Progenitor cell of endocrine pancreas (in vitro differentiated cells): ENCODE measurements at regions not wholly inside any gene's neighbourhood (a gene's known extent, or its start where the extent isn't known, plus 50 kb on each side); places are given as distances from the start of the nearest gene placed in this dataset.

Source experiments
- DNase-seq: peaks from one replicate; pipeline ENCODE4 v3.0.0; 2021; ENCODE audit warnings: low spot score; ENCODE audit not compliant: unreplicated experiment
- H3K27ac Mint-ChIP-seq: 2 replicates; pipeline ENCODE4 v1.8.0; 2021; ENCODE audit warnings: mild to moderate bottlenecking, moderate library complexity, mixed read lengths
- H3K27me3 Mint-ChIP-seq: 2 replicates; pipeline ENCODE4 v1.8.0; 2021; ENCODE audit warnings: mixed read lengths
- H3K36me3 Mint-ChIP-seq: 2 replicates; pipeline ENCODE4 v1.8.0; 2022; ENCODE audit warnings: mixed read lengths; ENCODE audit not compliant: insufficient read depth
- H3K4me1 Mint-ChIP-seq: 2 replicates; pipeline ENCODE4 v1.8.0; 2021; ENCODE audit warnings: low read depth, mixed read lengths
- H3K4me3 Mint-ChIP-seq: 2 replicates; pipeline ENCODE4 v1.8.0; 2021; ENCODE audit warnings: low read depth, mild to moderate bottlenecking, moderate library complexity, mixed read lengths
- H3K9me3 Mint-ChIP-seq: 2 replicates; pipeline ENCODE4 v1.8.0; 2021; ENCODE audit warnings: low read depth, mixed read lengths
- TF ChIP-seq, protein P1 (sequence below): fragments of 200-600 bp; sonication (generic); IDR thresholded peaks from one replicate; pipeline ENCODE4 v1.5.0; 2021; ENCODE audit warnings: antibody characterized with exemption, mild to moderate bottlenecking; ENCODE audit not compliant: unreplicated experiment

DNA sequence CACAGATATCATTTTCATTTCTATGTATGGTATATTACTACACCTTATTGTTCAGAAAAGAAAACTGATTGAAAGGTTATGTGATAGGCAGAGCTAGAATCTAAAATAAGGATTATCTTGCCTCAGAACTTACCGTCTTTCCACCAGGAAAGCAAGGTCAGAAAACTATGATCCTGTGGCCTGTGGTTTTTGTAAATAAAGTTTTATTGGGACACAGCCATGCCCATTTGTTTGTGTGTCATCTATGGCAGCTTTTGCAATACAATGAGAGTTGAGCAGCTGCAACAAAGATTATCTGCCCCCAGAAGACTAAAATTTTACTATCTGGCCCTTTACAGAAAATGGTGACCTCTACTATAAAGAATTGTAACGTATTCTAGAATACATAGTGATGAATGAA, 314.7 kb upstream of the SLCO3A1 start:
- H3K27me3 Mint-ChIP-seq: peaks cover 5% of the 10 kb centered on the region
- H3K36me3 Mint-ChIP-seq: no peaks in the 10 kb centered on the region
- H3K4me1 Mint-ChIP-seq: peaks cover 22% of the 10 kb centered on the region
- DNase-seq: no peak
- TF ChIP-seq, protein P1, sequence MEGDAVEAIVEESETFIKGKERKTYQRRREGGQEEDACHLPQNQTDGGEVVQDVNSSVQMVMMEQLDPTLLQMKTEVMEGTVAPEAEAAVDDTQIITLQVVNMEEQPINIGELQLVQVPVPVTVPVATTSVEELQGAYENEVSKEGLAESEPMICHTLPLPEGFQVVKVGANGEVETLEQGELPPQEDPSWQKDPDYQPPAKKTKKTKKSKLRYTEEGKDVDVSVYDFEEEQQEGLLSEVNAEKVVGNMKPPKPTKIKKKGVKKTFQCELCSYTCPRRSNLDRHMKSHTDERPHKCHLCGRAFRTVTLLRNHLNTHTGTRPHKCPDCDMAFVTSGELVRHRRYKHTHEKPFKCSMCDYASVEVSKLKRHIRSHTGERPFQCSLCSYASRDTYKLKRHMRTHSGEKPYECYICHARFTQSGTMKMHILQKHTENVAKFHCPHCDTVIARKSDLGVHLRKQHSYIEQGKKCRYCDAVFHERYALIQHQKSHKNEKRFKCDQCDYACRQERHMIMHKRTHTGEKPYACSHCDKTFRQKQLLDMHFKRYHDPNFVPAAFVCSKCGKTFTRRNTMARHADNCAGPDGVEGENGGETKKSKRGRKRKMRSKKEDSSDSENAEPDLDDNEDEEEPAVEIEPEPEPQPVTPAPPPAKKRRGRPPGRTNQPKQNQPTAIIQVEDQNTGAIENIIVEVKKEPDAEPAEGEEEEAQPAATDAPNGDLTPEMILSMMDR: no peak
- no peak overlapping the region for H3K4me3 Mint-ChIP-seq
- no peaks in the 10 kb centered on the region for H3K9me3 Mint-ChIP-seq
- no peak overlapping the region for H3K27ac Mint-ChIP-seq

GRCh38 chr15:91541286-91541685, 312.2 kb upstream of the SLCO3A1 start:
- no peak overlapping the region for H3K27ac Mint-ChIP-seq
- TF ChIP-seq, protein P1: no peak
- H3K4me3 Mint-ChIP-seq: no peak overlapping the region
- H3K36me3 Mint-ChIP-seq: no peaks in the 10 kb centered on the region
- H3K9me3 Mint-ChIP-seq: no peaks in the 10 kb centered on the region
- H3K4me1 Mint-ChIP-seq: peaks cover 21% of the 10 kb centered on the region
- peaks cover 5% of the 10 kb centered on the region for H3K27me3 Mint-ChIP-seq
- DNase-seq: no peak

GRCh38 chr15:91542226-91542625, 311.3 kb upstream of the SLCO3A1 start:
- Mint-ChIP-seq H3K27me3 (peaks cover 5% of the 10 kb centered on the region), H3K4me3 (no peak overlapping the region), H3K27ac (no peak overlapping the region), H3K4me1 (peaks cover 13% of the 10 kb centered on the region), H3K36me3 (no peaks in the 10 kb centered on the region), H3K9me3 (no peaks in the 10 kb centered on the region)
- DNase-seq: no peak
- TF ChIP-seq, protein P1: no peak

GRCh38 chr15:91547356-91547755, 306.2 kb upstream of the SLCO3A1 start:
- Mint-ChIP-seq H3K27me3 (peaks cover 5% of the 10 kb centered on the region), H3K9me3 (no peaks in the 10 kb centered on the region), H3K4me3 (no peak overlapping the region), H3K27ac (no peak overlapping the region), H3K4me1 (no peaks in the 10 kb centered on the region), H3K36me3 (no peaks in the 10 kb centered on the region)
- TF ChIP-seq, protein P1: no peak
- DNase-seq: no peak

DNA sequence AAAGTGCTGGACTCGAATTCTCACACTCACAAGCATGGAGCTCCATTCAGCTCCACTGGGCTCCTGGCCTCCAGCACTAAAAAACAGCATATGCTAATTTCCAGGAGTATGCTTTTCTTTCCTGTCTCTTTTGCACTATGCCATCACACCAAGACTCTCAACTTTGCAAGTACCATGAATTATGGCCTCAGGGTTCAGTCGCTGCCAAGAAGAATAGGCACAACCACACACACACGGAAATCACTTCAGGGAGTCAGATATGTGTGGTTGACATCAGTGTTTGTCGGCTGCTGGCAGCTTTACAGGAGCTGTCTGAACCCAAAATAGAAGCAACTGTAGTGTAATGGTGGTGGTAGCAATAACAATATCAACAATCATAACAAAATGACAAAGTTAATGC, 305.0 kb upstream of the SLCO3A1 start:
- Mint-ChIP-seq H3K27ac (no peak overlapping the region), H3K36me3 (no peaks in the 10 kb centered on the region), H3K9me3 (no peaks in the 10 kb centered on the region), H3K4me1 (peaks cover 4% of the 10 kb centered on the region), H3K4me3 (no peak overlapping the region), H3K27me3 (peaks cover under 1% of the 10 kb centered on the region)
- DNase-seq: no peak
- TF ChIP-seq, protein P1: no peak
